HEK293 (cell line): ENCODE measurements at regions not wholly inside any gene's neighbourhood (a gene's known extent, or its start where the extent isn't known, plus 50 kb on each side); places are given as distances from the start of the nearest gene placed in this dataset.

ENCODE experiments used
- CTCF ChIA-PET: fragments of 350-600 bp; formaldehyde crosslinking; extraction: SDS; loops from one replicate; lab custom pipeline; 2021; ENCODE audit warnings: antibody characterized with exemption; lab: Yijun Ruan, JAX
- POLR2A ChIA-PET: fragments of 300-600 bp; formaldehyde crosslinking; extraction: SDS; loops from one replicate; lab custom pipeline; 2020; ENCODE audit warnings: antibody characterized with exemption, inconsistent platforms; lab: Yijun Ruan, JAX
- H3K27ac ChIP-seq: fragments of 200-500 bp; sonication (Bioruptor generic); 2 replicates; pipeline ENCODE4 v1.5.1; 2014; ENCODE audit warnings: low read depth, low read length, control low read depth, inconsistent platforms; ENCODE audit errors: extremely low read depth
- H3K36me3 ChIP-seq, 2 experiments: fragments of 200-500 bp in 1 of 2; sonication (Bioruptor generic) in 1 of 2; 1 replicate in 1 of 2; 2 replicates in 1 of 2; pipeline ENCODE4 v1.5.1; 2014 to 2017; ENCODE audit warnings: inconsistent platforms in 2 of 2, low read length in 2 of 2; ENCODE audit not compliant: control insufficient read depth in 2 of 2, insufficient read depth in 1 of 2
- H3K4me1 ChIP-seq: fragments of 200-500 bp; sonication (Bioruptor generic); 2 replicates; pipeline ENCODE4 v1.5.1; 2014; ENCODE audit warnings: mild to moderate bottlenecking, low read length, inconsistent platforms; ENCODE audit not compliant: control insufficient read depth, insufficient read depth
- H3K4me3 ChIP-seq: 2 replicates; pipeline ENCODE4 v1.5.1; 2011; ENCODE audit warnings: low read depth, mild to moderate bottlenecking, control low read depth, low read length, moderate library complexity
- H3K9me3 ChIP-seq: fragments of 200-500 bp; sonication (Bioruptor generic); 2 replicates; pipeline ENCODE4 v1.5.1; 2014; ENCODE audit warnings: low read depth, low read length, inconsistent platforms; ENCODE audit not compliant: control insufficient read depth, insufficient read depth
- IKZF3 ChIP-seq: fragments of 450-650 bp; IDR thresholded peaks from 2 replicates; pipeline ENCODE4 v1.5.0; 2018; ENCODE audit warnings: missing biosample characterization, mild to moderate bottlenecking, missing genetic modification characterization, moderate library complexity
- PRDM10 ChIP-seq: fragments of 450-650 bp; formaldehyde crosslinking; IDR thresholded peaks from 2 replicates; pipeline ENCODE4 v1.5.1; 2016; ENCODE audit warnings: missing biosample characterization, missing genetic modification characterization
- ZBTB49 ChIP-seq: fragments of 450-650 bp; formaldehyde crosslinking; IDR thresholded peaks from 2 replicates; pipeline ENCODE4 v1.5.1; 2016; ENCODE audit warnings: missing biosample characterization, missing genetic modification characterization, low read depth
- ZNF121 ChIP-seq: fragments of 450-650 bp; formaldehyde crosslinking; IDR thresholded peaks from 2 replicates; pipeline ENCODE4 v1.5.1; 2016; ENCODE audit warnings: missing biosample characterization, missing genetic modification characterization
- ZNF2 ChIP-seq: fragments of 450-650 bp; formaldehyde crosslinking; IDR thresholded peaks from 2 replicates; pipeline ENCODE4 v1.5.1; 2016; ENCODE audit warnings: missing biosample characterization, missing genetic modification characterization
- ZNF266 ChIP-seq: fragments of 450-650 bp; formaldehyde crosslinking; IDR thresholded peaks from 2 replicates; pipeline ENCODE4 v1.5.1; 2016; ENCODE audit warnings: missing biosample characterization, missing genetic modification characterization, low read depth
- ZNF596 ChIP-seq: fragments of 450-650 bp; IDR thresholded peaks from 2 replicates; pipeline ENCODE4 v1.5.0; 2018; ENCODE audit warnings: missing biosample characterization, mild to moderate bottlenecking, missing genetic modification characterization, moderate library complexity
- ZNF768 ChIP-seq: fragments of 450-650 bp; formaldehyde crosslinking; IDR thresholded peaks from 2 replicates; pipeline ENCODE4 v1.5.1; 2018; ENCODE audit warnings: missing biosample characterization, mild to moderate bottlenecking, missing genetic modification characterization
- TF ChIP-seq, protein P1 (sequence below): fragments of 450-650 bp; formaldehyde crosslinking; IDR thresholded peaks from 2 replicates; pipeline ENCODE4 v1.5.1; 2016; ENCODE audit warnings: missing biosample characterization, missing genetic modification characterization
- TF ChIP-seq, protein P2 (sequence below): fragments of 450-650 bp; formaldehyde crosslinking; IDR thresholded peaks from 2 replicates; pipeline ENCODE4 v1.5.1; 2016; ENCODE audit warnings: missing biosample characterization, missing genetic modification characterization
- TF ChIP-seq, protein P3 (sequence below): fragments of 450-650 bp; formaldehyde crosslinking; IDR thresholded peaks from 2 replicates; pipeline ENCODE4 v1.5.1; 2016; ENCODE audit warnings: missing biosample characterization, missing genetic modification characterization, borderline replicate concordance
- TF ChIP-seq, protein P4 (sequence below): fragments of 450-650 bp; formaldehyde crosslinking; IDR thresholded peaks from 2 replicates; pipeline ENCODE4; 2016; ENCODE audit warnings: missing biosample characterization, missing genetic modification characterization

DNA sequence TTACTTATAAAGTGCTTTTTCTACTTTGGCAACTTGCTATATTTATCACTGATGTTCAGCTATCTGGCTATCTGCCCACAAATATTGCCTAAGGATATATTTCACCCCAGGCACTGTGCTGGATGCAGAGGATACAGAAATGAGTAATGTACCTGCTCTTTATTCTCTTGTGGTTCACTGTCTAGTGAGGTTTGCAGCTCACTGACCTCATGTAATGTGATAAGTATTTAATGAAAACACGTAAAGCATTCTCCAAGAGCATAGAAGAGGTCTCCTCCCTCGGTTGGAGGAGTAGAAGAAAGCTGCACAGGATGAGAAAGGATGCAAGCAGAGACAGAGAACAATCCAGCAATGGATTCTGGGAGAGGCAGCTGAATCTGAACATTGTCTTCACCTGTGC is 610.7 kb downstream of the CBLN4 start:
- POLR2A ChIA-PET = no interaction called here
- H3K36me3 ChIP-seq = no peaks in the 10 kb centered on the region
- H3K4me3 ChIP-seq = no peak overlapping the region
- no peak for TF ChIP-seq ZNF2 (tag by site-specific recombination)
- TF ChIP-seq IKZF3 (tag by site-specific recombination) = no peak
- TF ChIP-seq ZNF768 (tag by site-specific recombination) = no peak
- TF ChIP-seq ZNF266 (tag by site-specific recombination) = no peak
- TF ChIP-seq, protein P1, sequence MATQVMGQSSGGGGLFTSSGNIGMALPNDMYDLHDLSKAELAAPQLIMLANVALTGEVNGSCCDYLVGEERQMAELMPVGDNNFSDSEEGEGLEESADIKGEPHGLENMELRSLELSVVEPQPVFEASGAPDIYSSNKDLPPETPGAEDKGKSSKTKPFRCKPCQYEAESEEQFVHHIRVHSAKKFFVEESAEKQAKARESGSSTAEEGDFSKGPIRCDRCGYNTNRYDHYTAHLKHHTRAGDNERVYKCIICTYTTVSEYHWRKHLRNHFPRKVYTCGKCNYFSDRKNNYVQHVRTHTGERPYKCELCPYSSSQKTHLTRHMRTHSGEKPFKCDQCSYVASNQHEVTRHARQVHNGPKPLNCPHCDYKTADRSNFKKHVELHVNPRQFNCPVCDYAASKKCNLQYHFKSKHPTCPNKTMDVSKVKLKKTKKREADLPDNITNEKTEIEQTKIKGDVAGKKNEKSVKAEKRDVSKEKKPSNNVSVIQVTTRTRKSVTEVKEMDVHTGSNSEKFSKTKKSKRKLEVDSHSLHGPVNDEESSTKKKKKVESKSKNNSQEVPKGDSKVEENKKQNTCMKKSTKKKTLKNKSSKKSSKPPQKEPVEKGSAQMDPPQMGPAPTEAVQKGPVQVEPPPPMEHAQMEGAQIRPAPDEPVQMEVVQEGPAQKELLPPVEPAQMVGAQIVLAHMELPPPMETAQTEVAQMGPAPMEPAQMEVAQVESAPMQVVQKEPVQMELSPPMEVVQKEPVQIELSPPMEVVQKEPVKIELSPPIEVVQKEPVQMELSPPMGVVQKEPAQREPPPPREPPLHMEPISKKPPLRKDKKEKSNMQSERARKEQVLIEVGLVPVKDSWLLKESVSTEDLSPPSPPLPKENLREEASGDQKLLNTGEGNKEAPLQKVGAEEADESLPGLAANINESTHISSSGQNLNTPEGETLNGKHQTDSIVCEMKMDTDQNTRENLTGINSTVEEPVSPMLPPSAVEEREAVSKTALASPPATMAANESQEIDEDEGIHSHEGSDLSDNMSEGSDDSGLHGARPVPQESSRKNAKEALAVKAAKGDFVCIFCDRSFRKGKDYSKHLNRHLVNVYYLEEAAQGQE = no peak
- no peak for TF ChIP-seq ZNF121
- TF ChIP-seq ZBTB49 (tag by site-specific recombination) = no peak
- TF ChIP-seq, protein P2, sequence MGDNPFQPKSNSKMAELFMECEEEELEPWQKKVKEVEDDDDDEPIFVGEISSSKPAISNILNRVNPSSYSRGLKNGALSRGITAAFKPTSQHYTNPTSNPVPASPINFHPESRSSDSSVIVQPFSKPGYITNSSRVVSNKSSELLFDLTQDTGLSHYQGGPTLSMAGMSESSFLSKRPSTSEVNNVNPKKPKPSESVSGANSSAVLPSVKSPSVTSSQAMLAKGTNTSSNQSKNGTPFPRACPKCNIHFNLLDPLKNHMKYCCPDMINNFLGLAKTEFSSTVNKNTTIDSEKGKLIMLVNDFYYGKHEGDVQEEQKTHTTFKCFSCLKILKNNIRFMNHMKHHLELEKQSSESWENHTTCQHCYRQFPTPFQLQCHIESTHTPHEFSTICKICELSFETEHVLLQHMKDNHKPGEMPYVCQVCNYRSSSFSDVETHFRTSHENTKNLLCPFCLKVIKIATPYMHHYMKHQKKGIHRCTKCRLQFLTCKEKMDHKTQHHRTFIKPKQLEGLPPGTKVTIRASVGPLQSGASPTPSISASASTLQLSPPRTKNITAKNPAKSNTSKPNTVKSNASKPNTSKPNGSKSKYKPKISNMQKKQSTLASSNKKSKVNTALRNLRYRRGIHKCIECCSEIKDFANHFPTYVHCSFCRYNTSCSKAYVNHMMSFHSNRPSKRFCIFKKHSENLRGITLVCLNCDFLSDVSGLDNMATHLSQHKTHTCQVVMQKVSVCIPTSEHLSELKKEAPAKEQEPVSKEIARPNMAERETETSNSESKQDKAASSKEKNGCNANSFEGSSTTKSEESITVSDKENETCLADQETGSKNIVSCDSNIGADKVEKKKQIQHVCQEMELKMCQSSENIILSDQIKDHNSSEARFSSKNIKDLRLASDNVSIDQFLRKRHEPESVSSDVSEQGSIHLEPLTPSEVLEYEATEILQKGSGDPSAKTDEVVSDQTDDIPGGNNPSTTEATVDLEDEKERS (tag by site-specific recombination) = no peak
- H3K9me3 ChIP-seq = no peaks in the 10 kb centered on the region
- H3K4me1 ChIP-seq = no peaks in the 10 kb centered on the region
- H3K27ac ChIP-seq = no peak overlapping the region
- CTCF ChIA-PET = no interaction called here

GRCh38 chr20:55390791-55391190 is 614.5 kb downstream of the CBLN4 start:
- H3K4me3 ChIP-seq = no peak overlapping the region
- no peaks in the 10 kb centered on the region for H3K36me3 ChIP-seq
- TF ChIP-seq ZNF596 (tag by site-specific recombination) = no peak
- TF ChIP-seq, protein P3, sequence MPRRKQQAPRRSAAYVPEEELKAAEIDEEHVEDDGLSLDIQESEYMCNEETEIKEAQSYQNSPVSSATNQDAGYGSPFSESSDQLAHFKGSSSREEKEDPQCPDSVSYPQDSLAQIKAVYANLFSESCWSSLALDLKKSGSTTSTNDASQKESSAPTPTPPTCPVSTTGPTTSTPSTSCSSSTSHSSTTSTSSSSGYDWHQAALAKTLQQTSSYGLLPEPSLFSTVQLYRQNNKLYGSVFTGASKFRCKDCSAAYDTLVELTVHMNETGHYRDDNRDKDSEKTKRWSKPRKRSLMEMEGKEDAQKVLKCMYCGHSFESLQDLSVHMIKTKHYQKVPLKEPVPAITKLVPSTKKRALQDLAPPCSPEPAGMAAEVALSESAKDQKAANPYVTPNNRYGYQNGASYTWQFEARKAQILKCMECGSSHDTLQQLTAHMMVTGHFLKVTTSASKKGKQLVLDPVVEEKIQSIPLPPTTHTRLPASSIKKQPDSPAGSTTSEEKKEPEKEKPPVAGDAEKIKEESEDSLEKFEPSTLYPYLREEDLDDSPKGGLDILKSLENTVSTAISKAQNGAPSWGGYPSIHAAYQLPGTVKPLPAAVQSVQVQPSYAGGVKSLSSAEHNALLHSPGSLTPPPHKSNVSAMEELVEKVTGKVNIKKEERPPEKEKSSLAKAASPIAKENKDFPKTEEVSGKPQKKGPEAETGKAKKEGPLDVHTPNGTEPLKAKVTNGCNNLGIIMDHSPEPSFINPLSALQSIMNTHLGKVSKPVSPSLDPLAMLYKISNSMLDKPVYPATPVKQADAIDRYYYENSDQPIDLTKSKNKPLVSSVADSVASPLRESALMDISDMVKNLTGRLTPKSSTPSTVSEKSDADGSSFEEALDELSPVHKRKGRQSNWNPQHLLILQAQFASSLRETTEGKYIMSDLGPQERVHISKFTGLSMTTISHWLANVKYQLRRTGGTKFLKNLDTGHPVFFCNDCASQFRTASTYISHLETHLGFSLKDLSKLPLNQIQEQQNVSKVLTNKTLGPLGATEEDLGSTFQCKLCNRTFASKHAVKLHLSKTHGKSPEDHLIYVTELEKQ = no peak
- TF ChIP-seq, protein P4, sequence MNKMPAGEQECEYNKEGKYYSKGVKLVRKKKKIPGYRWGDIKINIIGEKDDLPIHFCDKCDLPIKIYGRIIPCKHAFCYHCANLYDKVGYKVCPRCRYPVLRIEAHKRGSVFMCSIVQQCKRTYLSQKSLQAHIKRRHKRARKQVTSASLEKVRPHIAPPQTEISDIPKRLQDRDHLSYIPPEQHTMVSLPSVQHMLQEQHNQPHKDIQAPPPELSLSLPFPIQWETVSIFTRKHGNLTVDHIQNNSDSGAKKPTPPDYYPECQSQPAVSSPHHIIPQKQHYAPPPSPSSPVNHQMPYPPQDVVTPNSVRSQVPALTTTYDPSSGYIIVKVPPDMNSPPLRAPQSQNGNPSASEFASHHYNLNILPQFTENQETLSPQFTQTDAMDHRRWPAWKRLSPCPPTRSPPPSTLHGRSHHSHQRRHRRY = no peak
- TF ChIP-seq PRDM10 (tag by site-specific recombination) = no peak
- H3K27ac ChIP-seq = no peak overlapping the region
- H3K9me3 ChIP-seq = no peaks in the 10 kb centered on the region
- ChIA-PET POLR2A (no interaction called here), CTCF (no interaction called here)
- H3K4me1 ChIP-seq = no peaks in the 10 kb centered on the region
